ENCODE measurements at regions not wholly inside any gene's neighbourhood (a gene's known extent, or its start where the extent isn't known, plus 50 kb on each side); places are given as distances from the start of the nearest gene placed in this dataset.

DNA sequence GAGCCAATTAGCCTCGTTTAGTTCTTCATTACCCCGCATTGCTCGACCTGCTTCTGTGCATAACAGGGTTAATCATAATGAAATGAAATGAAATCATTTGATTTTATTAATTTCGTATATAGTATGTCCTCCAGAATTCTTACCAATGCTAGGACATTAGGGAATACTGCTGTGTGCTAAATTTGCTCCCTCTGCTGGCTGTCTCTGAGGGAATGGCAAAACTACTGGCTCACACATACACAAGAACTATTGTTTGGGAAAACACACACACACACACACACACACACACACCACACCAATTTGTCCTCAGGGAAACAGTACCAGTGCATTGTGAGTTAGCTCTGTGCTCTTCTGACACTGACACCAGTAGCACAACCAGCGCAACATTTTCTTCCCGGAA, 273.3 kb upstream of the TCF4 start:
- Histone ChIP-seq H3K79me2 (ENCODE audit: control insufficient read depth in 1 of 2, insufficient read depth in 2 of 2, low read length in 2 of 2) (no peaks in the 10 kb centered on the region), H2AFZ (ENCODE audit: low read length) (no peak overlapping the region; the same call in 1 of the 2 replicates), H3K18ac (ENCODE audit: extremely low read depth, low read length) (no peak overlapping the region), H3K23ac (ENCODE audit: insufficient read length) (no peak overlapping the region), H4K8ac (ENCODE audit: extremely low read depth, insufficient read depth, low read length) (no peak overlapping the region), H3K27me3 (replicated peaks in 1 of 4; ENCODE audit: control insufficient read depth in 3 of 4, extremely low read depth in 1 of 4, insufficient read depth in 3 of 4, low read length in 3 of 4) (no peaks in the 10 kb centered on the region), H4K20me1 (replicated peaks in 1 of 2; ENCODE audit: control insufficient read depth in 1 of 2, insufficient read depth in 2 of 2, low read length in 2 of 2) (no peaks in the 10 kb centered on the region), H2BK20ac (ENCODE audit: low read length) (no peak overlapping the region), H4K5ac (ENCODE audit: insufficient read length, low read depth, low read length) (no peak overlapping the region), H4K91ac (replicated peaks; ENCODE audit: insufficient read length, low read length) (no peak overlapping the region), H3K4ac (replicated peaks; ENCODE audit: insufficient read length, low read depth, low read length) (no peak overlapping the region), H2BK15ac (ENCODE audit: low read length) (no peak overlapping the region), H3K4me1 (replicated peaks in 1 of 4; ENCODE audit: control insufficient read depth in 3 of 4, insufficient read depth in 4 of 4, low read length in 3 of 4) (peaks cover 2 to 21% (median 8%) of the 10 kb centered on the region in 4 experiments; a peak in 5 of 7 replicates), H3K9me3 (ENCODE audit: insufficient read depth in 2 of 2, low read depth in 1 of 2, low read length in 1 of 2) (no peaks in the 10 kb centered on the region), H2AK5ac (ENCODE audit: low read depth, low read length) (no peak overlapping the region), H3K4me3 (ENCODE audit: extremely low read depth in 1 of 4, insufficient read depth in 2 of 4, low read depth in 3 of 4, low read length in 4 of 4) (no peak overlapping the region), H3K27ac (ENCODE audit: low read depth, low read length) (no peak overlapping the region), H3K56ac (replicated peaks; ENCODE audit: insufficient read length, low read depth, low read length) (no peak overlapping the region), H3K4me2 (ENCODE audit: insufficient read depth in 1 of 2, low read depth in 2 of 2, low read length in 2 of 2) (no peak overlapping the region), H3K36me3 (ENCODE audit: control insufficient read depth in 2 of 4, insufficient read depth in 4 of 4, low read length in 3 of 4) (no peaks in the 10 kb centered on the region), H2BK120ac (replicated peaks; ENCODE audit: low read depth, low read length) (no peak overlapping the region), H3K23me2 (ENCODE audit: low read depth, low read length) (no peaks in the 10 kb centered on the region; the same call in 1 of the 2 replicates), H3K9ac (replicated peaks in 1 of 4; ENCODE audit: extremely low read depth in 1 of 4, low read depth in 3 of 4, low read length in 3 of 4) (no peak overlapping the region), H3K14ac (ENCODE audit: insufficient read length) (no peak overlapping the region), H2BK5ac (ENCODE audit: low read depth, low read length) (no peak overlapping the region), H2BK12ac (ENCODE audit: low read depth, low read length) (no peak overlapping the region), H3K79me1 (ENCODE audit: low read depth, low read length) (no peaks in the 10 kb centered on the region)
- FAIRE-seq (peak; percentile 87), DNase-seq (ENCODE audit: low read depth in 1 of 2, low spot score in 2 of 2) (no peak)
- TF ChIP-seq MAFK (IDR thresholded peaks at IDR 0.05; ENCODE audit: low read depth, low read length): no peak
- no peak for TF ChIP-seq ZNF274 (IDR thresholded peaks at IDR 0.05; ENCODE audit: borderline replicate concordance, extremely low read depth, low read length)
- TF ChIP-seq RAD21 (IDR thresholded peaks at IDR 0.05 in 1 of 2, conservative IDR thresholded peaks at IDR 0.05 in 1 of 2; ENCODE audit: low read depth in 2 of 2, low read length in 2 of 2): peak; percentile 49 to 59
- peak in 2 of 3 experiments; percentile 50 to 73; a peak in 2 of 4 replicates for TF ChIP-seq CTCF (IDR thresholded peaks at IDR 0.05; ENCODE audit: control extremely low read depth in 1 of 3, insufficient read depth in 1 of 3, low read depth in 1 of 3, low read length in 3 of 3)
- TF ChIP-seq BACH1 (IDR thresholded peaks at IDR 0.05; ENCODE audit: low read length): no peak
- no peak for TF ChIP-seq SAP30 (IDR thresholded peaks at IDR 0.05; ENCODE audit: insufficient read depth, insufficient replicate concordance, low read length)
- WGBS, 2 experiments (ENCODE audit: extremely low coverage in 1 of 2, insufficient coverage in 1 of 2, insufficient read length in 1 of 2, insufficient replicate concordance in 2 of 2, low coverage in 1 of 2, low lambda C conversion rate in 2 of 2, missing lambda C conversion rate in 1 of 2): 78% methylated on average over 6 of the region's 6 CpGs; no CpG with 5 or more reads in 1 of the 2 experiments
- ChIA-PET POLR2A (ENCODE audit: partially characterized antibody) (interaction anchor here (0.9 to 1.7 kb wide), 2 partner anchors 9 to 19 kb away, joined by 3 read pairs; no protein-coding TSS in a partner anchor), CTCF (ENCODE audit: partially characterized antibody) (interaction anchor here (0.6 to 2.2 kb wide), 14 partner anchors 9 to 694 kb away, joined by 3 to 11 read pairs (median 3); no protein-coding TSS in a partner anchor)

Data from H1 (cell line).